ENCODE measurements at regions not wholly inside any gene's neighbourhood (a gene's known extent, or its start where the extent isn't known, plus 50 kb on each side); places are given as distances from the start of the nearest gene placed in this dataset.

GRCh38 chr2:118509319-118510004 lies 338.0 kb downstream of the EN1 start:
- no peak for TF ChIP-seq CTCF (IDR thresholded peaks at IDR 0.05; ENCODE audit: poor library complexity, severe bottlenecking)
- no peak for TF ChIP-seq POLR2AphosphoS5 (IDR thresholded peaks at IDR 0.05)
- TF ChIP-seq EP300 (conservative IDR thresholded peaks at IDR 0.05; ENCODE audit: poor library complexity, severe bottlenecking) = no peak
- no peak for TF ChIP-seq TAF1 (IDR thresholded peaks at IDR 0.05; ENCODE audit: low read depth)
- TF ChIP-seq EZH2 (IDR thresholded peaks at IDR 0.05; ENCODE audit: borderline replicate concordance, insufficient read depth, low read length, poor library complexity, severe bottlenecking) = no peak
